Pancreas (tissue), 10 donors: ENCODE measurements at regions not wholly inside any gene's neighbourhood (a gene's known extent, or its start where the extent isn't known, plus 50 kb on each side); places are given as distances from the start of the nearest gene placed in this dataset.

Experiments used
- ATAC-seq, 4 donors: fragments of 200-7000 bp; cut with Tn5 transposase; one replicate each; pipeline versions ENCODE4 v1.8.0 to v1.9.1; 2020; ENCODE audit warnings: mild to moderate bottlenecking in 4 of 4, moderate library complexity in 4 of 4
- DNase-seq, 6 donors: peaks; one replicate each; pipeline ENCODE4 v3.0.0-alpha.2; 2020
- FAIRE-seq: peaks from 2 replicates; lab custom pipeline; 2012; peaks lifted over from hg19 to GRCh38; lab: Jason Lieb, UNC
- H3K27ac ChIP-seq, 4 donors: fragments of 200-600 bp; sonication (generic); 1 replicate in 3 of 4; 2 replicates in 1 of 4; pipeline versions ENCODE4 v1.5.0 to v1.8.0; 2020
- H3K27me3 ChIP-seq, 4 donors: fragments of 200-600 bp; one replicate each; pipeline ENCODE4 v1.8.0; 2021
- H3K36me3 ChIP-seq, 3 donors: fragments of 200-600 bp; sonication (generic) in 1 of 3; one replicate each; pipeline versions ENCODE4 v1.5.0 to v1.8.0; 2020 to 2021
- H3K4me1 ChIP-seq, 3 donors: fragments of 200-600 bp; one replicate each; pipeline ENCODE4 v1.8.0; 2021
- H3K4me3 ChIP-seq, 4 donors: fragments of 200-600 bp; sonication (generic) in 2 of 4; one replicate each; pipeline versions ENCODE4 v1.5.0 to v1.8.0; 2020 to 2021
- H3K9me3 ChIP-seq, 4 donors: fragments of 200-600 bp; one replicate each; pipeline ENCODE4 v1.8.0; 2021
- WGBS, 2 donors: extraction: QIAGEN DNeasy Blood & Tissue Kit; methylation state at CpG; one replicate each; pipeline ENCODE4 v1.1.7; 2013; 5-methylcytosine and 5-hydroxymethylcytosine counted together
- intact Hi-C, 3 donors: fragments of 100-400 bp; cut with DNase I; formaldehyde crosslinking; loops; one replicate each; pipeline versions ENCODE4 v1.11.1 to v1.14.2; 2022
- TF ChIP-seq, protein P1 (sequence below), 4 donors: fragments of 200-600 bp; sonication (generic) in 3 of 4; IDR thresholded peaks; one replicate each; pipeline versions ENCODE4 v1.5.0 to v1.8.0; 2021; ENCODE audit warnings: antibody characterized with exemption in 4 of 4
- donor health status: healthy with polysubstance abuse.
- donor health status: DM: no; HTN: no; CAD: no; lungs with moderate emphysema.
- donor health status: DM: no; HTN: no; CAD: no.
- donor health status: control.
- donor health status: control.
- donor health status: Bipolar disorder and iron deficiency.
- donor health status: DM: yes; HTN: yes; CAD: no.
- donor health status: DM: no; HTN: no; CAD: no.
- donor health status: DM: no; HTN: no; CAD: no.
- donor health status: DM: yes; HTN: yes; CAD: no.

DNA sequence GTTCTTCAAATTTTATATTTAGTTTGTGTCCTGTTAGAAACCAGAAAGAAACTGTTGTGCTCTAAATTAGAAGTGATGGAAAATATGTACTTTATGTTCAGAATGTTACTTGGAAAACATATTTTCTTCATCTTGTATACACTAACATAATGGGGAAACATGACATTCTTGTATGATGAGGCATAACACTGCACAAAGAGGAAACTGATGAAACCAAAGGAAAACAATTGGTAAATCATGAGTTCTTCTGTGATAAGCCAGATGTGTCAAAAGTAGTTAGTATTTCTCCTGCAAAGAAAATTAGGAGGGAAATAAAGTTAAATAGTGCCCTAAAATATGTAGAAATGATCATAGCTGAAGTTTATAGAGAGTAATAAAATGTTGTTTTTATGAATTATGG lies 111.1 kb upstream of the FBN2 start:
- ATAC-seq (no peak), DNase-seq (no peak), FAIRE-seq (no peak)
- TF ChIP-seq, protein P1, sequence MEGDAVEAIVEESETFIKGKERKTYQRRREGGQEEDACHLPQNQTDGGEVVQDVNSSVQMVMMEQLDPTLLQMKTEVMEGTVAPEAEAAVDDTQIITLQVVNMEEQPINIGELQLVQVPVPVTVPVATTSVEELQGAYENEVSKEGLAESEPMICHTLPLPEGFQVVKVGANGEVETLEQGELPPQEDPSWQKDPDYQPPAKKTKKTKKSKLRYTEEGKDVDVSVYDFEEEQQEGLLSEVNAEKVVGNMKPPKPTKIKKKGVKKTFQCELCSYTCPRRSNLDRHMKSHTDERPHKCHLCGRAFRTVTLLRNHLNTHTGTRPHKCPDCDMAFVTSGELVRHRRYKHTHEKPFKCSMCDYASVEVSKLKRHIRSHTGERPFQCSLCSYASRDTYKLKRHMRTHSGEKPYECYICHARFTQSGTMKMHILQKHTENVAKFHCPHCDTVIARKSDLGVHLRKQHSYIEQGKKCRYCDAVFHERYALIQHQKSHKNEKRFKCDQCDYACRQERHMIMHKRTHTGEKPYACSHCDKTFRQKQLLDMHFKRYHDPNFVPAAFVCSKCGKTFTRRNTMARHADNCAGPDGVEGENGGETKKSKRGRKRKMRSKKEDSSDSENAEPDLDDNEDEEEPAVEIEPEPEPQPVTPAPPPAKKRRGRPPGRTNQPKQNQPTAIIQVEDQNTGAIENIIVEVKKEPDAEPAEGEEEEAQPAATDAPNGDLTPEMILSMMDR (IDR thresholded peaks at IDR 0.05): no peak
- no peaks in the 10 kb centered on the region for H3K27me3 ChIP-seq
- H3K4me1 ChIP-seq: no peaks in the 10 kb centered on the region
- no peak overlapping the region for H3K4me3 ChIP-seq
- H3K36me3 ChIP-seq: no peaks in the 10 kb centered on the region
- intact Hi-C loops: no loop called here
- no peaks in the 10 kb centered on the region for H3K9me3 ChIP-seq
- H3K27ac ChIP-seq: no peak overlapping the region

DNA sequence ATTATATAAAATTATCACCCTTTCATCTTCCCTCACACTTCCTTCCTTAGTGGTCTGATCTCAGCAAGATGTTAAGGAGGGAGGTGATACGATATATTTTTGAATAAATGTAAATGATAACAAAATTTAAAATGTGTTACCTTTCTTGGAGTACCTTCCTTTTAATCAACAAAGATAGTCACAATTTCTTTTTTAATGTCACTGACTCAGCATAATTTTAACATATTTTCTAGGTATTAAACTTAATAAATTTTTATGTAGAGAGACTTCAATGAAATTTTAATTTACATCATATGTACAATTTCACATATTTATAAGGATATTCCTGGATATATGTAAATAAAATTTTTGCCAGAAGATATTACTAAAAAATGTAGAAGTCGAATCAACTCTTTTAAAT lies 125.0 kb upstream of the FBN2 start:
- Histone ChIP-seq H3K36me3 (no peaks in the 10 kb centered on the region), H3K27ac (no peak overlapping the region), H3K4me1 (no peaks in the 10 kb centered on the region), H3K4me3 (no peak overlapping the region), H3K9me3 (no peaks in the 10 kb centered on the region), H3K27me3 (no peaks in the 10 kb centered on the region)
- TF ChIP-seq, protein P1 (IDR thresholded peaks at IDR 0.05): no peak
- ATAC-seq: no peak
- DNase-seq: no peak
- intact Hi-C loops: no loop called here
- 59 to 72% methylated on average over 2 of the region's 2 CpGs for WGBS, 2 donors
- no peak for FAIRE-seq

DNA sequence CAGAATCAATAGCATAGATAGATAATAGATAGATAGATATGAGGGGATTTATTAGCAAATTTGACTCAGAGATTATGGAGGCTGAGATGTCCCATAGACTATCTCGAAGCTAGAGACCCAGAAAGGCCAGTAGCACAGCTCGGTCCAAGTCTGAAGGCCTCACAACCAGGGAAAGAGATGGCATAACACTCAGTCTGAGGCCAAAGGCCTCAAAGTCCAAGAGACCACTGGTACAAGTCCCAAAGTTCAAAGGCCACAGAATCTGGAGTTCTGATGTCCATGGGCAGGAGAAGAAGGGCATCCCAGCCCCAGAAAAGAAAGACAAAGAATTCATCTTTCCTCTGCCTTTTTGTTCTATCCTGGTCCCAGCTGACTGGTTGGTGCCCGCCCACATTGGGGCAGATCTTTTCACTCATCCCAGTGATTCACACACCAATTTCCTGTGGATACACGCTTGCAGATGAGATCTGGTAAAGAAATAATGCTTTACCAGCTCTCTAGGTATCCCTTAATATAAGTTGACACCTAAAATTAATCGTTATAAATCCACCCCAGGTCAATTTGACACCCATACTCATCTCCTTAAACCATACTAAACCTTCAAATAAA lies 127.8 kb upstream of the FBN2 start:
- intact Hi-C loops: no loop called here
- no peaks in the 10 kb centered on the region for H3K27me3 ChIP-seq
- H3K36me3 ChIP-seq: no peaks in the 10 kb centered on the region
- WGBS, 2 donors: 54 to 59% methylated on average over 5 of the region's 5 CpGs
- H3K27ac ChIP-seq: no peak overlapping the region
- H3K4me3 ChIP-seq: no peak overlapping the region
- ATAC-seq (no peak), FAIRE-seq (no peak), DNase-seq (no peak)
- no peaks in the 10 kb centered on the region for H3K9me3 ChIP-seq
- TF ChIP-seq, protein P1 (IDR thresholded peaks at IDR 0.05): no peak
- no peaks in the 10 kb centered on the region for H3K4me1 ChIP-seq

DNA sequence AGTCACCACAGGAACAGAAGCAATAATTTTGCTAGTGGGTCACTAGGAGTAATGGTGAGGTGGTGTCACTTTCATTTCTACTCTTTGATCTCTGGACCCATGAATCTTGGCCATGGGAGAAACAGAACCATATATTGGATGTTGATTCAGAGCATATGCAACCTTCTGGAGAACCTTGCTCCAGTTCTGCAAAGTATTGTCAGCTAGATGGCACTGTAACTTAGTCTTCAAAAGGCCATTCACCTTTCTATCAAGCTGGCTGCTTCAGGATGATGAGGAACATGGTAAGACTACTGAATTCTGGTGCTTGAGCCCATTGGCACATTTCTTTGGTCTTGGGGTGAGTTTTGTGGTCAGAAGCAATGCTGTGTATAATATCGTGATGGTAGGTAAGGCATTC lies 129.1 kb upstream of the FBN2 start:
- WGBS, 2 donors: 68 to 82% methylated on average over 1 of the region's 1 CpG
- TF ChIP-seq, protein P1 (IDR thresholded peaks at IDR 0.05): no peak
- Histone ChIP-seq H3K4me3 (no peak overlapping the region), H3K27ac (no peak overlapping the region), H3K4me1 (no peaks in the 10 kb centered on the region), H3K36me3 (no peaks in the 10 kb centered on the region), H3K9me3 (no peaks in the 10 kb centered on the region), H3K27me3 (no peaks in the 10 kb centered on the region)
- intact Hi-C loops: no loop called here
- no peak for FAIRE-seq
- DNase-seq: no peak
- peak in 1 of 4 donors; percentile 27 for ATAC-seq

DNA sequence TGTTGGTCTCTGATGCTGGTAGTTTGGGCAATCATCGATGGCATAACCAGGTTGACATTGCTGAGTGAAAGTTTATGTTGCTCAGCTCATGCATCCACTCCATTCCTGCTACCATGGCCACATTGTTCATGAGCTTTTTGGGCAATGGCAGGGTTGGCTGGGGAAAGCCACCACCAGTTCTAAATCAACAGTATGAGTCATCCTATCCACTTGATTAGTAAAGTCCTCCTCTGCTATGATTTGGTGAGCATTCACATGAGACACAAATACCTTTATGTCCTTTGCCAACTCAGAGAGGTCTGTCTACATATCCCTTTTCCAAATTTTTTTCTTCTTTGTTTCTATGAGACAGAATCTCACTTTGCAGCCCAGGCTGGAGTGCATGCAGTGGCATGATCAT lies 129.7 kb upstream of the FBN2 start:
- ATAC-seq: no peak
- WGBS, 2 donors: 65 to 81% methylated on average over 1 of the region's 1 CpG
- FAIRE-seq: no peak
- Histone ChIP-seq H3K4me1 (no peaks in the 10 kb centered on the region), H3K4me3 (no peak overlapping the region), H3K36me3 (no peaks in the 10 kb centered on the region), H3K27me3 (no peaks in the 10 kb centered on the region), H3K27ac (no peak overlapping the region), H3K9me3 (no peaks in the 10 kb centered on the region)
- TF ChIP-seq, protein P1 (IDR thresholded peaks at IDR 0.05): no peak
- intact Hi-C loops: no loop called here
- DNase-seq: no peak
